ENCODE measurements at regions not wholly inside any gene's neighbourhood (a gene's known extent, or its start where the extent isn't known, plus 50 kb on each side); places are given as distances from the start of the nearest gene placed in this dataset.

- H3K36me3 ChIP-seq (ENCODE audit: control insufficient read depth, insufficient read depth, low read length): no peaks in the 10 kb centered on the region
- DNase-seq (no peak), ATAC-seq (ENCODE audit: low read depth in 2 of 2) (no peak)
- no peaks in the 10 kb centered on the region for H3K4me1 Mint-ChIP-seq
- no peak overlapping the region for H3K4me3 ChIP-seq (ENCODE audit: low read depth, low read length)
- no peaks in the 10 kb centered on the region for H3K9me3 ChIP-seq (ENCODE audit: control insufficient read depth in 2 of 2, low read length in 2 of 2)
- no peak overlapping the region for H3K27ac ChIP-seq (ENCODE audit: insufficient read depth, low read length, poor library complexity, severe bottlenecking)
- peaks cover 0 to 5% (median 0%) of the 10 kb centered on the region in 7 donors for H3K9me3 Mint-ChIP-seq
- H3K4me1 ChIP-seq (ENCODE audit: control insufficient read depth, insufficient read depth, low read length, poor library complexity, severe bottlenecking): no peaks in the 10 kb centered on the region
- no peaks in the 10 kb centered on the region for H3K36me3 Mint-ChIP-seq
- H3K27me3 Mint-ChIP-seq: peaks cover 6% of the 10 kb centered on the region
- no peak overlapping the region for H3K4me3 Mint-ChIP-seq
- no peak overlapping the region for H3K27ac Mint-ChIP-seq
- no peaks in the 10 kb centered on the region for H3K27me3 ChIP-seq (ENCODE audit: control insufficient read depth, insufficient read depth, low read length)
These were observed 230.8 kb downstream of the CTH start for GRCh38 chr1:70641868-70642267.

GRCh38 chr1:70656361-70656760, 245.3 kb downstream of the CTH start:
- no peak overlapping the region for H3K27ac Mint-ChIP-seq

GRCh38 chr1:70659891-70660290, 248.8 kb downstream of the CTH start:
- H3K27me3 Mint-ChIP-seq: no peaks in the 10 kb centered on the region

More at GRCh38 chr1:70656361-70656760, 245.3 kb downstream of the CTH start:
- no peaks in the 10 kb centered on the region for H3K4me1 Mint-ChIP-seq
- Histone ChIP-seq H3K9me3 (ENCODE audit: control insufficient read depth in 2 of 2, low read length in 2 of 2) (no peaks in the 10 kb centered on the region), H3K4me1 (ENCODE audit: control insufficient read depth, insufficient read depth, low read length, poor library complexity, severe bottlenecking) (no peaks in the 10 kb centered on the region), H3K27ac (ENCODE audit: insufficient read depth, low read length, poor library complexity, severe bottlenecking) (no peak overlapping the region), H3K36me3 (ENCODE audit: control insufficient read depth, insufficient read depth, low read length) (no peaks in the 10 kb centered on the region), H3K4me3 (ENCODE audit: low read depth, low read length) (no peak overlapping the region), H3K27me3 (ENCODE audit: control insufficient read depth, insufficient read depth, low read length) (no peaks in the 10 kb centered on the region)
- H3K9me3 Mint-ChIP-seq: peaks cover 0 to 6% (median 0%) of the 10 kb centered on the region in 7 donors
- ATAC-seq (ENCODE audit: low read depth in 2 of 2) (no peak), DNase-seq (no peak)
- H3K27me3 Mint-ChIP-seq: peaks cover 4% of the 10 kb centered on the region
- no peak overlapping the region for H3K4me3 Mint-ChIP-seq
- no peaks in the 10 kb centered on the region for H3K36me3 Mint-ChIP-seq

GRCh38 chr1:70666381-70667140, 255.5 kb downstream of the CTH start:
- no peaks in the 10 kb centered on the region for H3K4me1 ChIP-seq (ENCODE audit: control insufficient read depth, insufficient read depth, low read length, poor library complexity, severe bottlenecking)
- H3K9me3 Mint-ChIP-seq: no peaks in the 10 kb centered on the region
- no peak overlapping the region for H3K27ac ChIP-seq (ENCODE audit: insufficient read depth, low read length, poor library complexity, severe bottlenecking)
- H3K4me1 Mint-ChIP-seq: no peaks in the 10 kb centered on the region
- H3K27ac Mint-ChIP-seq: no peak overlapping the region
- H3K4me3 ChIP-seq (ENCODE audit: low read depth, low read length): no peak overlapping the region
- ATAC-seq (ENCODE audit: low read depth in 2 of 2) (no peak), DNase-seq (no peak)
- no peaks in the 10 kb centered on the region for H3K27me3 ChIP-seq (ENCODE audit: control insufficient read depth, insufficient read depth, low read length)
- no peaks in the 10 kb centered on the region for H3K36me3 ChIP-seq (ENCODE audit: control insufficient read depth, insufficient read depth, low read length)
- H3K9me3 ChIP-seq (ENCODE audit: control insufficient read depth in 2 of 2, low read length in 2 of 2): no peaks in the 10 kb centered on the region
- H3K36me3 Mint-ChIP-seq: no peaks in the 10 kb centered on the region
- H3K27me3 Mint-ChIP-seq: no peaks in the 10 kb centered on the region
- H3K4me3 Mint-ChIP-seq: no peak overlapping the region

More at GRCh38 chr1:70659891-70660290, 248.8 kb downstream of the CTH start:
- ATAC-seq (ENCODE audit: low read depth in 2 of 2) (no peak), DNase-seq (no peak)
- H3K36me3 ChIP-seq (ENCODE audit: control insufficient read depth, insufficient read depth, low read length): no peaks in the 10 kb centered on the region
- no peaks in the 10 kb centered on the region for H3K4me1 Mint-ChIP-seq
- H3K27ac ChIP-seq (ENCODE audit: insufficient read depth, low read length, poor library complexity, severe bottlenecking): no peak overlapping the region
- H3K36me3 Mint-ChIP-seq: no peaks in the 10 kb centered on the region
- peaks cover 0 to 5% (median 0%) of the 10 kb centered on the region in 7 donors for H3K9me3 Mint-ChIP-seq
- no peaks in the 10 kb centered on the region for H3K9me3 ChIP-seq (ENCODE audit: control insufficient read depth in 2 of 2, low read length in 2 of 2)
- no peak overlapping the region for H3K4me3 Mint-ChIP-seq
- no peaks in the 10 kb centered on the region for H3K4me1 ChIP-seq (ENCODE audit: control insufficient read depth, insufficient read depth, low read length, poor library complexity, severe bottlenecking)
- no peak overlapping the region for H3K27ac Mint-ChIP-seq
- H3K27me3 ChIP-seq (ENCODE audit: control insufficient read depth, insufficient read depth, low read length): no peaks in the 10 kb centered on the region
- H3K4me3 ChIP-seq (ENCODE audit: low read depth, low read length): no peak overlapping the region

- no peaks in the 10 kb centered on the region for H3K9me3 ChIP-seq (ENCODE audit: control insufficient read depth in 2 of 2, low read length in 2 of 2)
- H3K4me1 ChIP-seq (ENCODE audit: control insufficient read depth, insufficient read depth, low read length, poor library complexity, severe bottlenecking): no peaks in the 10 kb centered on the region
- H3K27me3 Mint-ChIP-seq: no peaks in the 10 kb centered on the region
- H3K4me1 Mint-ChIP-seq: no peaks in the 10 kb centered on the region
- no peak overlapping the region for H3K27ac Mint-ChIP-seq
- no peak for ATAC-seq (ENCODE audit: low read depth in 2 of 2)
- H3K36me3 Mint-ChIP-seq: no peaks in the 10 kb centered on the region
- no peaks in the 10 kb centered on the region for H3K36me3 ChIP-seq (ENCODE audit: control insufficient read depth, insufficient read depth, low read length)
- no peak overlapping the region for H3K27ac ChIP-seq (ENCODE audit: insufficient read depth, low read length, poor library complexity, severe bottlenecking)
- DNase-seq: no peak
- no peaks in the 10 kb centered on the region for H3K9me3 Mint-ChIP-seq
- no peaks in the 10 kb centered on the region for H3K27me3 ChIP-seq (ENCODE audit: control insufficient read depth, insufficient read depth, low read length)
- H3K4me3 Mint-ChIP-seq: no peak overlapping the region
- no peak overlapping the region for H3K4me3 ChIP-seq (ENCODE audit: low read depth, low read length)
These were observed 256.6 kb downstream of the CTH start for GRCh38 chr1:70667494-70668170.

- Histone ChIP-seq H3K4me3 (ENCODE audit: low read depth, low read length) (no peak overlapping the region), H3K36me3 (ENCODE audit: control insufficient read depth, insufficient read depth, low read length) (no peaks in the 10 kb centered on the region), H3K4me1 (ENCODE audit: control insufficient read depth, insufficient read depth, low read length, poor library complexity, severe bottlenecking) (no peaks in the 10 kb centered on the region), H3K27me3 (ENCODE audit: control insufficient read depth, insufficient read depth, low read length) (no peaks in the 10 kb centered on the region), H3K27ac (ENCODE audit: insufficient read depth, low read length, poor library complexity, severe bottlenecking) (no peak overlapping the region), H3K9me3 (ENCODE audit: control insufficient read depth in 2 of 2, low read length in 2 of 2) (no peaks in the 10 kb centered on the region)
- Mint-ChIP-seq H3K4me3 (no peak overlapping the region), H3K27ac (no peak overlapping the region), H3K9me3 (no peaks in the 10 kb centered on the region), H3K27me3 (no peaks in the 10 kb centered on the region), H3K36me3 (no peaks in the 10 kb centered on the region), H3K4me1 (no peaks in the 10 kb centered on the region)
- no peak for ATAC-seq (ENCODE audit: low read depth in 2 of 2)
- DNase-seq: no peak
These were observed 259.9 kb downstream of the CTH start for GRCh38 chr1:70671006-70671405.

GRCh38 chr1:70672442-70672888, 261.4 kb downstream of the CTH start:
- Mint-ChIP-seq H3K36me3 (no peaks in the 10 kb centered on the region), H3K4me3 (no peak overlapping the region), H3K4me1 (no peaks in the 10 kb centered on the region), H3K27ac (no peak overlapping the region), H3K27me3 (no peaks in the 10 kb centered on the region), H3K9me3 (no peaks in the 10 kb centered on the region)
- Histone ChIP-seq H3K27me3 (ENCODE audit: control insufficient read depth, insufficient read depth, low read length) (no peaks in the 10 kb centered on the region), H3K9me3 (ENCODE audit: control insufficient read depth in 2 of 2, low read length in 2 of 2) (no peaks in the 10 kb centered on the region), H3K27ac (ENCODE audit: insufficient read depth, low read length, poor library complexity, severe bottlenecking) (no peak overlapping the region), H3K4me3 (ENCODE audit: low read depth, low read length) (no peak overlapping the region), H3K36me3 (ENCODE audit: control insufficient read depth, insufficient read depth, low read length) (no peaks in the 10 kb centered on the region), H3K4me1 (ENCODE audit: control insufficient read depth, insufficient read depth, low read length, poor library complexity, severe bottlenecking) (no peaks in the 10 kb centered on the region)
- DNase-seq (no peak), ATAC-seq (ENCODE audit: low read depth in 2 of 2) (no peak)

All from CD4-positive, CD25-positive, alpha-beta regulatory T cell (primary cell).